ENCODE measurements at regions not wholly inside any gene's neighbourhood (a gene's known extent, or its start where the extent isn't known, plus 50 kb on each side); places are given as distances from the start of the nearest gene placed in this dataset.
A peak's percentile ranks its signal among the peaks of the same experiment; 100 is the strongest.
"Not testable (repeated sequence)": the region's sequence is repeated elsewhere in the genome, so short reads cannot be mapped to it uniquely, and the experiment has no call there.

GRCh38 chr13:79887278-79887677, 406.3 kb downstream of the NDFIP2 start:
- not testable (repeated sequence) for H3K27ac ChIP-seq; H3K4me3 ChIP-seq; ATAC-seq (replicated peaks in 6 of 8)
- in situ Hi-C loops (cut with MboI; ENCODE audit: low pct_unique_long_range_greater_than_20kb in 2 of 9, low sequenced_read_pairs in 9 of 9, unreplicated experiment in 9 of 9): loop anchor here in 1 of 9 experiments (25.0 kb wide), 1 partner anchor 100 kb away; no protein-coding TSS in a partner anchor
- H3K4me1 ChIP-seq (replicated peaks in 1 of 2): peaks cover 0 to 13% of the 10 kb centered on the region in 2 donors
- WGBS, 10 experiments: 0 to 100% (median 83%) methylated on average over 1 to 6 of the region's 8 CpGs; no CpG with 5 or more reads in 4 of the 10 experiments

GRCh38 chr13:79886601-79887000, 405.6 kb downstream of the NDFIP2 start:
- Histone ChIP-seq H3K4me1 (replicated peaks in 1 of 2) (peaks cover 0 to 13% of the 10 kb centered on the region in 2 donors), H3K27ac (no peak overlapping the region), H3K4me3 (no peak overlapping the region)
- in situ Hi-C loops (cut with MboI; ENCODE audit: low pct_unique_long_range_greater_than_20kb in 2 of 9, low sequenced_read_pairs in 9 of 9, unreplicated experiment in 9 of 9): loop anchor here in 1 of 9 experiments (25.0 kb wide), 1 partner anchor 101 kb away; no protein-coding TSS in a partner anchor
- no peak for ATAC-seq (replicated peaks in 6 of 8)
- WGBS, 10 experiments: 33 to 100% (median 96%) methylated on average over 1 to 3 of the region's 3 CpGs

- H3K27ac ChIP-seq: no peak overlapping the region
- ATAC-seq (replicated peaks in 6 of 8): peak in 1 of 8 experiments; percentile 60
- in situ Hi-C loops (cut with MboI; ENCODE audit: low pct_unique_long_range_greater_than_20kb in 2 of 9, low sequenced_read_pairs in 9 of 9, unreplicated experiment in 9 of 9): loop anchor here in 1 of 9 experiments (25.0 kb wide), 1 partner anchor 102 kb away; no protein-coding TSS in a partner anchor
- peaks cover 0 to 13% of the 10 kb centered on the region in 2 donors for H3K4me1 ChIP-seq (replicated peaks in 1 of 2)
- H3K4me3 ChIP-seq: no peak overlapping the region
- 0 to 80% (median 39%) methylated on average over 1 to 2 of the region's 2 CpGs; no CpG with 5 or more reads in 3 of the 10 experiments for WGBS, 10 experiments
Measured at GRCh38 chr13:79884890-79885289, 403.9 kb downstream of the NDFIP2 start.

- in situ Hi-C loops (cut with MboI; ENCODE audit: low pct_unique_long_range_greater_than_20kb in 2 of 9, low sequenced_read_pairs in 9 of 9, unreplicated experiment in 9 of 9): loop anchor here in 1 of 9 experiments (25.0 kb wide), 1 partner anchor 104 kb away; no protein-coding TSS in a partner anchor
- H3K27ac ChIP-seq: no peak overlapping the region
- H3K4me1 ChIP-seq (replicated peaks in 1 of 2): peaks cover 0 to 13% of the 10 kb centered on the region in 2 donors
- ATAC-seq (replicated peaks in 6 of 8): no peak
- no peak overlapping the region for H3K4me3 ChIP-seq
Measured at GRCh38 chr13:79883216-79883615, 402.3 kb downstream of the NDFIP2 start.

DNA sequence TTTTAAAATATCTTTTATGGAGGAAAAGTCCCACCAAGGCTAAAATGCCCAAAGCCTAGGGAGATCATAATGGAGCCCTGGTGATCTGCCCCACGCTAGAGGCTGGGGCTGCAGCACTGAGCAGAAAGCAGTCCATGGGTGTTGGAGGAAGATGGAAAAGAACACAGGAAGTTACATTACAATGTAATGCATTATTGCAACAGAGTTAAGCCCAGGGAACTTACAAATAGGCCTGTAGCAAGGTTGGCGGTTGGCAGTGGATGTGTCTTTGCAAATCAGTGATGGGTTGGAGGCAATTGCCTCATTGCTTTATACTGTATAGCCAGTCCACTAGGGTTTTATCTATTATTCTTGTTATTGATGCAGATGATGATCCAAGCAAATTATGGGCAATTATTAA, 399.9 kb downstream of the NDFIP2 start:
- Histone ChIP-seq H3K4me1 (replicated peaks in 1 of 2) (peaks cover 0 to 6% of the 10 kb centered on the region in 2 donors), H3K27ac (no peak overlapping the region), H3K4me3 (no peak overlapping the region)
- no peak for ATAC-seq (replicated peaks in 6 of 8)
- 89 to 100% (median 100%) methylated on average over 1 to 2 of the region's 2 CpGs; no CpG with 5 or more reads in 4 of the 10 experiments for WGBS, 10 experiments
- in situ Hi-C loops (cut with MboI; ENCODE audit: low pct_unique_long_range_greater_than_20kb in 2 of 9, low sequenced_read_pairs in 9 of 9, unreplicated experiment in 9 of 9): loop anchor here in 1 of 9 experiments (25.0 kb wide), 1 partner anchor 106 kb away; no protein-coding TSS in a partner anchor

GRCh38 chr13:79874396-79875360, 393.7 kb downstream of the NDFIP2 start:
- Histone ChIP-seq H3K27ac (no peak overlapping the region), H3K4me3 (no peak overlapping the region), H3K4me1 (replicated peaks in 1 of 2) (peaks cover 8 to 12% of the 10 kb centered on the region in 2 donors)
- in situ Hi-C loops (cut with MboI; ENCODE audit: low pct_unique_long_range_greater_than_20kb in 2 of 9, low sequenced_read_pairs in 9 of 9, unreplicated experiment in 9 of 9): loop anchor here in 1 of 9 experiments (25.0 kb wide), 1 partner anchor 113 kb away; no protein-coding TSS in a partner anchor
- WGBS, 10 experiments: 52 to 100% (median 89%) methylated on average over 1 to 5 of the region's 5 CpGs; no CpG with 5 or more reads in 1 of the 10 experiments
- ATAC-seq (replicated peaks in 6 of 8): peak in 1 of 8 experiments; percentile 22

DNA sequence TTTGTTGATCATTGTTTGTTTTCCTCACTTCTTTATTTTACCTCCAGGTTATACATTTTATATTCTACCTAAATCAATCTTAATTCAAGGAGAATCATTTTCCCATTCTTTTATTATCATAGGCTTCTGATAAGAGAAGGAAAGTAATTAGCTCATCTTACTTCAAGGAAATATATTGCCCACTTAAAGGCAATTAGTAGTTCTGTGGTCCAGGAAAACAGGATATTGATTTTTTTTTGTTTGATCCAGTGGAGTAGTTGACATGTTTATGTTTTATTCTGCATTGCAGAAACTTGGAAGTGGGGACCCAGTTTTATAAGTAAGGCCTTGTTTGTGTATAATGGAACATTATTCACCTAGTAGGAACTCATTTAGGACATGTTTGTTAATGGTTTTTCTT, 390.6 kb downstream of the NDFIP2 start:
- ATAC-seq (replicated peaks in 6 of 8): peak in 1 of 8 experiments; percentile 9
- H3K27ac ChIP-seq: no peak overlapping the region
- no peak overlapping the region for H3K4me3 ChIP-seq
- in situ Hi-C loops (cut with MboI; ENCODE audit: low pct_unique_long_range_greater_than_20kb in 2 of 9, low sequenced_read_pairs in 9 of 9, unreplicated experiment in 9 of 9): no loop called here
- H3K4me1 ChIP-seq (replicated peaks in 1 of 2): peaks cover 11 to 12% of the 10 kb centered on the region in 2 donors

DNA sequence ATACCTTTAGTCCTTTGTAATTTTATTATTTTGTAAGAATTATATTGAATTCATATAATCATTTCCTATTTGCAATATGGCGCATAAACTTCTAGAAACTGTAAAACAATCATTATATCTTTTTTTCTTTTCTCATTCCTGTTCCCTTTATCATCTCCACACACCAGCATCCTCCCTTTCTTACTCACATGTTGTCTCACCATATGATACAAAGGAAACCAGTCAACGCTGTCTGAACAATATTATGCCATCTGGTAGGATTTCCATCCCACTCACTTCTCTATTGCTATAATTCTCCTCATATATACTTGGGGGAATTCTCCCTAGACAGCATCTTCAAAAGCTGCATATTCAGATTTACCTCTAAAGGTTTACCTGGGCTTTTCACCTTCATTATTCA, 389.8 kb downstream of the NDFIP2 start:
- H3K4me3 ChIP-seq: no peak overlapping the region

DNA sequence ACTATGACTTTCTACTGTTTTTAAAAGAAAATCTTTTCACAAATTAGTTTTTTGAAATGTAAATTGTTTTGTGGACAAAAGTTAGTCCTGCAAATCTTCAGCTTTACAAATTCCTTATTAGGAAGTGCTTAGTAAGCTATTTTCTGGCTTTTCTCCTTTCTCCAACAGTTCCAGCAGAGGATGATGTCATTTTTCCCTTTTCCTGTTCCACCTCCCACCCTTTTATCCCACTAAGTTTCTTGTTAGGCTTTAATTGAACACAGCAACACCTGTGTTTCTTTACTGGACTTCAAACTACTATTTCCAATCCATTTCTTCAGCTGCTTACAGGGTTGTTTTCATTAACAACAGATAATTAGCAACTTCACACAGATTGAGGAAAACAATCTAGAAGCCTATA, 389.2 kb downstream of the NDFIP2 start:
- ATAC-seq (replicated peaks in 6 of 8): no peak
- Histone ChIP-seq H3K27ac (no peak overlapping the region), H3K4me3 (no peak overlapping the region), H3K4me1 (replicated peaks in 1 of 2) (peaks cover 11 to 12% of the 10 kb centered on the region in 2 donors)
- in situ Hi-C loops (cut with MboI; ENCODE audit: low pct_unique_long_range_greater_than_20kb in 2 of 9, low sequenced_read_pairs in 9 of 9, unreplicated experiment in 9 of 9): no loop called here

More for the DNA sequence above, 389.8 kb downstream of the NDFIP2 start:
- 52 to 100% (median 83%) methylated on average over 1 to 2 of the region's 2 CpGs; no CpG with 5 or more reads in 1 of the 10 experiments for WGBS, 10 experiments
- in situ Hi-C loops (cut with MboI; ENCODE audit: low pct_unique_long_range_greater_than_20kb in 2 of 9, low sequenced_read_pairs in 9 of 9, unreplicated experiment in 9 of 9): no loop called here
- Histone ChIP-seq H3K27ac (no peak overlapping the region), H3K4me1 (replicated peaks in 1 of 2) (peaks cover 11 to 12% of the 10 kb centered on the region in 2 donors)
- no peak for ATAC-seq (replicated peaks in 6 of 8)

DNA sequence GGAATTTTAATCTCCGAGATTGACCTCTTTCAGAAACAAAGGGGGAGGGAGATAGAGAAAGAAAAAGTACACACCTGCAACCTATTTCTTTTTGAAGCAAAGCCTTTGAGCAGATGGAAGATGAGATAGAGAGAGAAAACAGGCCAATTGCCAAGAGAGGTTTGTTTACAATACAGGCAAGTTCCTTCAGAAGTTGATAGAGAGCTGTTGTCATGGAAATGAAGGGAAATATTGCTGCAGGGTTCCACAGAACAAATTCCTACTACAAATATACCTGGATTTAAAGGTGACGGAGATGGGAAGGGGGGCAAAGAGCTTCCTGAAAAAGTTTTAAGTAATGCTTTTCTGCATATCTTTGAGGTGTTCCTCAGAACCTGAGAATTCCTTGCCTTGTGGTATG, 388.4 kb downstream of the NDFIP2 start:
- Histone ChIP-seq H3K4me3 (no peak overlapping the region), H3K27ac (no peak overlapping the region), H3K4me1 (replicated peaks in 1 of 2) (peaks cover 11 to 12% of the 10 kb centered on the region in 2 donors)
- 57 to 100% (median 83%) methylated on average over 1 to 2 of the region's 2 CpGs; no CpG with 5 or more reads in 1 of the 10 experiments for WGBS, 10 experiments
- in situ Hi-C loops (cut with MboI; ENCODE audit: low pct_unique_long_range_greater_than_20kb in 2 of 9, low sequenced_read_pairs in 9 of 9, unreplicated experiment in 9 of 9): no loop called here
- ATAC-seq (replicated peaks in 6 of 8): peak in 1 of 8 experiments; percentile 16

DNA sequence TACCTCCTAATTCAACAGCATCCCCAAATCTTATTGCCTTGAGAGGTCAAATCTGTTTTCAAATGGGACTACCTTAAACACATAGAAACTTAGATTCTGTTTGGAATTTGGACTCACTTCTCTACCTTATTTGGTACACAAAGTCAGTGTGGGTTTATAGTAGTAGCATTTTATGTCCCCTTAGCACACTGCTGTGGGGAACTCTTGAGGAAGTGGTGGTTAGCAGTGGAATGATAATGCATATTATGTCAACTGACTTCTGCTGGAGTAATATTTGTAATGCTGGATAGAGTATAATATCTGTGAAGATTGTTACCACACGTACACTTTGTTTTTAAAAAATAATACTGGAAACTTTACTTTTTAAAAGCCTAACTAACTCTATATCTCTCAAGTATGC, 386.3 kb downstream of the NDFIP2 start:
- Histone ChIP-seq H3K4me3 (no peak overlapping the region), H3K4me1 (replicated peaks in 1 of 2) (peaks cover 7 to 10% of the 10 kb centered on the region in 2 donors), H3K27ac (no peak overlapping the region)
- in situ Hi-C loops (cut with MboI; ENCODE audit: low pct_unique_long_range_greater_than_20kb in 2 of 9, low sequenced_read_pairs in 9 of 9, unreplicated experiment in 9 of 9): no loop called here
- 71 to 100% (median 100%) methylated on average over 1 of the region's 1 CpG; no CpG with 5 or more reads in 6 of the 10 experiments for WGBS, 10 experiments
- ATAC-seq (replicated peaks in 6 of 8): no peak

DNA sequence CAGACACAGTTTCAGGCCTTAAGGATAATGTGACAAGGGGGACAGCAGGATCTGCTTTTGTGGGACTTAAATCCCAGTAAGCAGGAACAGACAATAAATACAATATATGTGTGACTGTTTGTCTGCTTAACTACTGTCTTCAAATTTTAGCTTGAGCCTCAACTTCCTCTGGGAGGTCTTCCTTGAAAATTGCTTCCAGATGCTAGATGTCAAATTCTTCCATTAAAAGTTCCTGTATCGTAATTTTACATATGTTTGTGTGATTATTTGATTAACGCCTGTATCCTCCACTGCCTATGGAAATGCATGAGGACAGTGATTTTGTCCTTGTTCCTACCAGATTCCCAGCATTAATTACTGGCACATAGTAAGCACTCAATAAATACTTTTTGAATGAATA, 385.5 kb downstream of the NDFIP2 start:
- WGBS, 10 experiments: 51 to 100% (median 92%) methylated on average over 2 of the region's 2 CpGs; no CpG with 5 or more reads in 3 of the 10 experiments
- no peak overlapping the region for H3K27ac ChIP-seq
- no peak for ATAC-seq (replicated peaks in 6 of 8)
- in situ Hi-C loops (cut with MboI; ENCODE audit: low pct_unique_long_range_greater_than_20kb in 2 of 9, low sequenced_read_pairs in 9 of 9, unreplicated experiment in 9 of 9): no loop called here
- no peak overlapping the region for H3K4me3 ChIP-seq
- H3K4me1 ChIP-seq (replicated peaks in 1 of 2): peaks cover 6 to 7% of the 10 kb centered on the region in 2 donors

DNA sequence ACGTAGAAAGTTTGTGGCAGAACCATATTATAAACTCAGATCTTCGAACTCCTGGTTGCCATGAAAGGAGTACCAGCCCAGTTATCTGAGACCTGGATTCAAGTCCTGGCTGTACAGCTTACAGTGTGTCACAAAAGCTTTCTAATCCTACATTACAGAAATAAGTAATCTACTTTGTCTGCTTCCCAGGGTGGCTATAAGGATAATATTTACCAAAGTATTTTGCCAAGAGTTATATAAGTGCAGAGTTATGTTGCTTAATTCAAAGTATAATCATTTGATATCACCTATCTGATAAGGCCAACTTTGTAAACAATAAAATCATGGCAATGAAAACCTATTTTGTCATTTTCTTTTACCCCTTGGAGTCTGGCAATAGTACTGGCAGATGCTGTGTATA, 381.6 kb downstream of the NDFIP2 start:
- in situ Hi-C loops (cut with MboI; ENCODE audit: low pct_unique_long_range_greater_than_20kb in 2 of 9, low sequenced_read_pairs in 9 of 9, unreplicated experiment in 9 of 9): no loop called here
- Histone ChIP-seq H3K4me3 (no peak overlapping the region), H3K27ac (no peak overlapping the region), H3K4me1 (replicated peaks in 1 of 2) (no peaks in the 10 kb centered on the region)
- 20 to 100% (median 83%) methylated on average over 1 to 2 of the region's 2 CpGs; no CpG with 5 or more reads in 1 of the 10 experiments for WGBS, 10 experiments
- no peak for ATAC-seq (replicated peaks in 6 of 8)

Measured in motor neuron (in vitro differentiated cells).